ENCODE measurements at regions not wholly inside any gene's neighbourhood (a gene's known extent, or its start where the extent isn't known, plus 50 kb on each side); places are given as distances from the start of the nearest gene placed in this dataset.

DNA sequence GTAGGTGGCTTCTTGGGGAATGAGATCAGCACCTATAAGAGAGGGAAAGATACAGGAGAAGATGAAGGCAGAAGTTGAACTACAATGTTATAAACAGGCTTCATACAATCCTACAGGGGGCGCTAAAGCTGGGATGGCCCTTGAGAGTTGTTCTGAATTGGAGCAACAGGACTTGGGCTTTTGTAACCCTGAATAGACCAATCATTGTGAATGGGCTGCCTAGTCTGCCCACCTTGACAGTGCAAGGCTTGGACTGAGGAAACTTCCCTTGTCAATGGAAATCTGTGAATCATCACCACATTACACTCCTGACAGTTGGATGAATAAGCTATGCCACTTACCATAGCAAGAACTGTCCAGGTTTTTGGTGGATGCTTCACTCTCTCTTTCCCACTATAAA is 306.1 kb downstream of the KCNC2 start:
- peak; percentile 57 for TF ChIP-seq CTCF (IDR thresholded peaks at IDR 0.05)
- no peak for TF ChIP-seq POLR2AphosphoS5 (IDR thresholded peaks at IDR 0.05; ENCODE audit: low read depth, low read length)
